ENCODE measurements at regions not wholly inside any gene's neighbourhood (a gene's known extent, or its start where the extent isn't known, plus 50 kb on each side); places are given as distances from the start of the nearest gene placed in this dataset.

- no peak for DNase-seq
- Histone ChIP-seq H3K36me3 (no peaks in the 10 kb centered on the region), H3K4me3 (no peak overlapping the region), H3K4me1 (no peaks in the 10 kb centered on the region), H3K27me3 (no peaks in the 10 kb centered on the region), H3K9me3 (no peaks in the 10 kb centered on the region), H3K27ac (no peak overlapping the region)
- intact Hi-C loops (cut with DNase I; ENCODE audit: low total_unique reads) = no loop called here
- TF ChIP-seq POLR2A (IDR thresholded peaks at IDR 0.05) (no peak), CTCF (IDR thresholded peaks at IDR 0.05) (no peak)
Measured at GRCh38 chr7:115409682-115410433, 488.0 kb downstream of the MDFIC start.

- TF ChIP-seq CTCF (IDR thresholded peaks at IDR 0.05) (no peak), POLR2A (IDR thresholded peaks at IDR 0.05) (no peak)
- no peaks in the 10 kb centered on the region for H3K27me3 ChIP-seq
- H3K9me3 ChIP-seq = no peaks in the 10 kb centered on the region
- H3K4me1 ChIP-seq = no peaks in the 10 kb centered on the region
- no peak overlapping the region for H3K4me3 ChIP-seq
- no peaks in the 10 kb centered on the region for H3K36me3 ChIP-seq
- H3K27ac ChIP-seq = no peak overlapping the region
- DNase-seq = no peak
- intact Hi-C loops (cut with DNase I; ENCODE audit: low total_unique reads) = no loop called here
Measured at GRCh38 chr7:115406219-115406618, 484.3 kb downstream of the MDFIC start.

- intact Hi-C loops (cut with DNase I; ENCODE audit: low total_unique reads) = no loop called here
- no peak overlapping the region for H3K4me3 ChIP-seq
- no peak for TF ChIP-seq POLR2A (IDR thresholded peaks at IDR 0.05)
- no peak for TF ChIP-seq CTCF (IDR thresholded peaks at IDR 0.05)
Measured at GRCh38 chr7:115387137-115387536, 465.2 kb downstream of the MDFIC start.

GRCh38 chr7:115379321-115379720 is 457.4 kb downstream of the MDFIC start:
- TF ChIP-seq CTCF (IDR thresholded peaks at IDR 0.05) (no peak), POLR2A (IDR thresholded peaks at IDR 0.05) (no peak)
- Histone ChIP-seq H3K9me3 (no peaks in the 10 kb centered on the region), H3K4me1 (no peaks in the 10 kb centered on the region), H3K27ac (no peak overlapping the region), H3K36me3 (no peaks in the 10 kb centered on the region), H3K27me3 (no peaks in the 10 kb centered on the region), H3K4me3 (no peak overlapping the region)
- intact Hi-C loops (cut with DNase I; ENCODE audit: low total_unique reads) = no loop called here
- no peak for DNase-seq

More at GRCh38 chr7:115387137-115387536, 465.2 kb downstream of the MDFIC start:
- H3K36me3 ChIP-seq = no peaks in the 10 kb centered on the region
- no peak for DNase-seq
- no peaks in the 10 kb centered on the region for H3K9me3 ChIP-seq
- no peaks in the 10 kb centered on the region for H3K4me1 ChIP-seq
- H3K27me3 ChIP-seq = no peaks in the 10 kb centered on the region
- no peak overlapping the region for H3K27ac ChIP-seq

GRCh38 chr7:115368998-115369397 is 447.1 kb downstream of the MDFIC start:
- no peaks in the 10 kb centered on the region for H3K27me3 ChIP-seq
- TF ChIP-seq CTCF (IDR thresholded peaks at IDR 0.05) (no peak), POLR2A (IDR thresholded peaks at IDR 0.05) (no peak)
- H3K36me3 ChIP-seq = no peaks in the 10 kb centered on the region
- intact Hi-C loops (cut with DNase I; ENCODE audit: low total_unique reads) = no loop called here
- no peak overlapping the region for H3K27ac ChIP-seq
- H3K4me3 ChIP-seq = no peak overlapping the region
- H3K9me3 ChIP-seq = no peaks in the 10 kb centered on the region
- no peaks in the 10 kb centered on the region for H3K4me1 ChIP-seq
- no peak for DNase-seq
